Fibroblast of lung (primary cell): ENCODE measurements at regions not wholly inside any gene's neighbourhood (a gene's known extent, or its start where the extent isn't known, plus 50 kb on each side); places are given as distances from the start of the nearest gene placed in this dataset.
"Not testable (repeated sequence)": the region's sequence is repeated elsewhere in the genome, so short reads cannot be mapped to it uniquely, and the experiment has no call there.

Source experiments
- DNase-seq, 2 donors: peaks; one replicate each; pipeline versions ENCODE4 v3.0.0 to v3.0.0-alpha.2; 2010; ENCODE audit warnings: low read depth in 2 of 2
- H2AFZ ChIP-seq: 2 replicates; pipeline ENCODE4 v1.5.1; 2012; ENCODE audit warnings: low read length, control low read depth, inconsistent platforms
- H3K27ac ChIP-seq: 2 replicates; pipeline ENCODE4 v1.5.1; 2011; ENCODE audit warnings: low read length, control low read depth; ENCODE audit not compliant: insufficient read depth
- H3K27me3 ChIP-seq: 2 replicates; pipeline ENCODE4 v1.5.1; 2011; ENCODE audit warnings: mild to moderate bottlenecking, low read length; ENCODE audit not compliant: control insufficient read depth, insufficient read depth
- H3K36me3 ChIP-seq: 2 replicates; pipeline ENCODE4 v1.5.1; 2011; ENCODE audit warnings: low read length; ENCODE audit not compliant: control insufficient read depth, insufficient read depth
- H3K4me1 ChIP-seq: 2 replicates; pipeline ENCODE4 v1.5.1; 2011; ENCODE audit warnings: low read length; ENCODE audit not compliant: control insufficient read depth, insufficient read depth; ENCODE audit errors: extremely low read depth
- H3K4me2 ChIP-seq: 2 replicates; pipeline ENCODE4 v1.5.1; 2011; ENCODE audit warnings: low read length, control low read depth; ENCODE audit not compliant: insufficient read depth; ENCODE audit errors: extremely low read depth
- H3K4me3 ChIP-seq, 4 experiments: fragments of 200-600 bp in 1 of 4; sonication (generic) in 1 of 4; replicated peaks in 1 of 4; 2 replicates each; pipeline ENCODE4 v1.5.1; 2011 to 2016; ENCODE audit warnings: low read length in 4 of 4, low read depth in 3 of 4, mild to moderate bottlenecking in 3 of 4, control low read depth in 2 of 4, inconsistent platforms in 1 of 4, mixed read lengths in 1 of 4; ENCODE audit not compliant: insufficient read depth in 1 of 4; ENCODE audit errors: control extremely low read depth in 1 of 4
- H3K79me2 ChIP-seq: 2 replicates; pipeline ENCODE4 v1.5.1; 2012; ENCODE audit warnings: mild to moderate bottlenecking, low read length, inconsistent platforms; ENCODE audit not compliant: control insufficient read depth, insufficient read depth
- H3K9ac ChIP-seq: 2 replicates; pipeline ENCODE4 v1.5.1; 2011; ENCODE audit warnings: mild to moderate bottlenecking, low read length, control low read depth; ENCODE audit not compliant: insufficient read depth
- H3K9me3 ChIP-seq: 2 replicates; pipeline ENCODE4 v1.5.1; 2012; ENCODE audit warnings: low read depth, low read length; ENCODE audit not compliant: control insufficient read depth, insufficient read depth
- H4K20me1 ChIP-seq: 2 replicates; pipeline ENCODE4 v1.5.1; 2011; ENCODE audit warnings: low read length; ENCODE audit not compliant: control insufficient read depth, insufficient read depth; ENCODE audit errors: extremely low read depth
- EZH2 ChIP-seq: IDR thresholded peaks from 2 replicates; pipeline ENCODE4 v1.5.1; 2012; ENCODE audit warnings: low read length, control low read depth, mild to moderate bottlenecking; ENCODE audit errors: missing control alignments
- TF ChIP-seq, protein P1 (sequence below), 2 donors: IDR thresholded peaks in 1 of 2; conservative IDR thresholded peaks in 1 of 2; 1 replicate in 1 of 2; 2 replicates in 1 of 2; pipeline ENCODE4 v1.5.1; 2011 to 2012; ENCODE audit warnings: low read length in 2 of 2, control low read depth in 1 of 2, inconsistent platforms in 1 of 2, low read depth in 1 of 2, mild to moderate bottlenecking in 1 of 2

GRCh38 chr6:103819509-103819908 lies 1040.2 kb downstream of the HACE1 start:
- H3K9ac ChIP-seq = no peak overlapping the region
- DNase-seq = no peak
- no peaks in the 10 kb centered on the region for H3K9me3 ChIP-seq
- no peak overlapping the region for H2AFZ ChIP-seq
- no peak overlapping the region for H3K4me2 ChIP-seq
- no peaks in the 10 kb centered on the region for H3K27me3 ChIP-seq
- no peaks in the 10 kb centered on the region for H3K79me2 ChIP-seq
- TF ChIP-seq, protein P1, sequence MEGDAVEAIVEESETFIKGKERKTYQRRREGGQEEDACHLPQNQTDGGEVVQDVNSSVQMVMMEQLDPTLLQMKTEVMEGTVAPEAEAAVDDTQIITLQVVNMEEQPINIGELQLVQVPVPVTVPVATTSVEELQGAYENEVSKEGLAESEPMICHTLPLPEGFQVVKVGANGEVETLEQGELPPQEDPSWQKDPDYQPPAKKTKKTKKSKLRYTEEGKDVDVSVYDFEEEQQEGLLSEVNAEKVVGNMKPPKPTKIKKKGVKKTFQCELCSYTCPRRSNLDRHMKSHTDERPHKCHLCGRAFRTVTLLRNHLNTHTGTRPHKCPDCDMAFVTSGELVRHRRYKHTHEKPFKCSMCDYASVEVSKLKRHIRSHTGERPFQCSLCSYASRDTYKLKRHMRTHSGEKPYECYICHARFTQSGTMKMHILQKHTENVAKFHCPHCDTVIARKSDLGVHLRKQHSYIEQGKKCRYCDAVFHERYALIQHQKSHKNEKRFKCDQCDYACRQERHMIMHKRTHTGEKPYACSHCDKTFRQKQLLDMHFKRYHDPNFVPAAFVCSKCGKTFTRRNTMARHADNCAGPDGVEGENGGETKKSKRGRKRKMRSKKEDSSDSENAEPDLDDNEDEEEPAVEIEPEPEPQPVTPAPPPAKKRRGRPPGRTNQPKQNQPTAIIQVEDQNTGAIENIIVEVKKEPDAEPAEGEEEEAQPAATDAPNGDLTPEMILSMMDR (conservative IDR thresholded peaks at IDR 0.05 in 1 of 2, IDR thresholded peaks at IDR 0.05 in 1 of 2; ENCODE audit: low read depth in 1 of 2, low read length in 2 of 2) = no peak
- no peak for TF ChIP-seq EZH2
- H3K27ac ChIP-seq = no peak overlapping the region
- H3K36me3 ChIP-seq = no peaks in the 10 kb centered on the region
- H3K4me1 ChIP-seq = no peaks in the 10 kb centered on the region
- no peak overlapping the region for H3K4me3 ChIP-seq
- H4K20me1 ChIP-seq = no peaks in the 10 kb centered on the region

DNA sequence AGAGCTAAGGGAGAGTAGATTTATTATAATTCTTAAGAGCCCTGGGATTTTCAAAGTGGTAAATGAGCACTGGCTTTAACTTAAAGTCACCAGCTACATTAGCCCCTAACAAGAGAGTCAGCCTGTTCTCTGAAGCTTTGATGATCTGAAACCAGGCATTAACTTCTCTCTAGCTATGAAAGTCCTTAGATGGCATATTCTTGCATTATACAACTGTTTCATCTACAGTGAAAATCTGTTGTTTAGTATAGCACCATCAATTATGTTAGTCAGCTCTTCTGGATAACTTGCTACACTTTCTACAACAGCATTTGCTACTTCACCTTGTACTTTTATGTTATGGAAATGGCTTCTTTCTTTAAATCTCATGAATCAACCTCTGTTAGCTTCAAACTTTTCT lies 1046.7 kb downstream of the HACE1 start:
- H2AFZ ChIP-seq = no peak overlapping the region
- no peaks in the 10 kb centered on the region for H4K20me1 ChIP-seq
- TF ChIP-seq, protein P1 (conservative IDR thresholded peaks at IDR 0.05 in 1 of 2, IDR thresholded peaks at IDR 0.05 in 1 of 2; ENCODE audit: low read depth in 1 of 2, low read length in 2 of 2) = no peak
- no peak for DNase-seq
- H3K27me3 ChIP-seq = no peaks in the 10 kb centered on the region
- H3K79me2 ChIP-seq = no peaks in the 10 kb centered on the region
- no peak overlapping the region for H3K4me2 ChIP-seq
- H3K4me1 ChIP-seq = no peaks in the 10 kb centered on the region
- H3K4me3 ChIP-seq = no peak overlapping the region
- H3K27ac ChIP-seq = no peak overlapping the region
- no peak overlapping the region for H3K9ac ChIP-seq
- H3K36me3 ChIP-seq = no peaks in the 10 kb centered on the region
- no peaks in the 10 kb centered on the region for H3K9me3 ChIP-seq

DNA sequence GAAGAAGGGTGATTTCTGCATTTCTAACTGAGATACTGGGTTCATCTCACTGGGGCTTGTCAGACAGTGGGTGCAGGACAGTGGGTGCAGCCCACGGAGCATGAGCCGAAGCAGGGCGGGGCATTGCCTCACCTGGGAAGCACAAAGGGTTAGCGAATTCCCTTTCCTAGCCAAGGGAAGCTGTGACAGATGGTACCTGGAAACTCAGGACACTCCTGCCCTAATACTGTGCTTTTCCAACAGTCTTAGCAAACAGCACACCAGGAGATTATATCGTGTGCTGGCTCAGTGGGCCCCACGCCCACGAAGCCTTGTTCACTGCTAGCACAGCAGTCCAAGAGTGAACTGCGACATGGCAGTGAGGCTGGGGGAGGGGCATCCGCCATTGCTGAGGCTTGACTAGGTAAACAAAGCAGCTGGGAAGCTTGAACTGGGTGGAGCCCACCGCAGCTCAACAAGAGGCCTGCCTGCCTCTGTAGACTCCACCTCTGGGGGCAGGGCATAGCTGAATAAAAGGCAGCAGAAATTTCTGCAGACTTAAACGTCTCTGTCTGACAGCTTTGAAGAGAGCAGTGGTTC lies 1057.7 kb downstream of the HACE1 start:
- H3K36me3 ChIP-seq, H3K4me1 ChIP-seq, H3K4me2 ChIP-seq, H3K79me2 ChIP-seq, H3K9me3 ChIP-seq, H4K20me1 ChIP-seq, H2AFZ ChIP-seq, H3K9ac ChIP-seq, H3K27me3 ChIP-seq, H3K27ac ChIP-seq, H3K4me3 ChIP-seq, DNase-seq: not testable (repeated sequence)
